Stimulated activated CD4-positive, alpha-beta T cell treated with anti-CD3 and anti-CD28 coated beads, Interleukin-1b, Interleukin-23, amount 100 ng/mL, for 48 hours (primary cell): ENCODE measurements at regions not wholly inside any gene's neighbourhood (a gene's known extent, or its start where the extent isn't known, plus 50 kb on each side); places are given as distances from the start of the nearest gene placed in this dataset.

ENCODE experiments used
- DNase-seq: peaks from one replicate; pipeline ENCODE4 v3.0.0-alpha.2; 2020

GRCh38 chr14:61128382-61129167 is 147.5 kb downstream of the SLC38A6 start:
- DNase-seq = no peak

DNA sequence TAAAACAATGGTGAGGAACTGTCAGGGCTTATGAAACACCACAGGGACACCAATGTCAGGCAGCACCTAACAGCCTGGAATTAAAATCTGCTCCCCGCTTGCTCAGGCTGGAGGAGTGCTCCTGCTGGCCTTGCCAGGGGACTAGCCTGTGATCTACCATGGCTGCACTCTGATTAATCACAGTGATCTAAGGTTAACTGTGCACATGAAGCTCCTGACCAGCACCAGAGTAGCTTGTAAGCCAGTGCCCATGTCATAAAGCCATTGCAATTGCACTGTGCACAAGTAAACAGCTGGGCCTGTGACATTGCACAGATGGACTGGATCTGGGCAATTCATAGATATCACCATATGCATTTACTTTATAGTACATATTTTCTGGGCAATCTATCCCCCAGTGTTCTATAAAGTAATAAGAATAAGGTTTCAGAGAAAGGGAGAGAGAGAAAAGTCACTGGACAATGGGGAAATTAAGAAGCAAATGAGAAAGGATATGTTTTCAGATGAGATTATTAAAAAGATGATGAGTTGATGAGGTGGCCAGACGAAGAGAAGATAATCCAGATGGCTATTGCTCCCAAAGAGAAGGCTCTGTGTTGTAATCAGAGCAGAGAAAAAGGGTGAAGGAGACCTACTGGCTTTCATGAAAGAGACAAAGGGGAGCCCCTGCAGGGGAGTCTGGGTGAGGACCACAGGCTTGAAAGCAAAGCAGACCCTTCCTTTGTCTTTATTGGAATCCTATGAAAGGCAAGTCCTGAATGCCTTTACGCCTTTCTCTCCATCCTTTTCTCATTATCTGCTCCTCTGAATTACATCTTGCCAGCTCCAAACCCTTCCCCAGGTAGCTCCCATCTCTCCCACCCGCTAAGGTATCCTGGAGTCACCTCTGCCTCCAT is 145.8 kb downstream of the SLC38A6 start:
- DNase-seq = no peak

DNA sequence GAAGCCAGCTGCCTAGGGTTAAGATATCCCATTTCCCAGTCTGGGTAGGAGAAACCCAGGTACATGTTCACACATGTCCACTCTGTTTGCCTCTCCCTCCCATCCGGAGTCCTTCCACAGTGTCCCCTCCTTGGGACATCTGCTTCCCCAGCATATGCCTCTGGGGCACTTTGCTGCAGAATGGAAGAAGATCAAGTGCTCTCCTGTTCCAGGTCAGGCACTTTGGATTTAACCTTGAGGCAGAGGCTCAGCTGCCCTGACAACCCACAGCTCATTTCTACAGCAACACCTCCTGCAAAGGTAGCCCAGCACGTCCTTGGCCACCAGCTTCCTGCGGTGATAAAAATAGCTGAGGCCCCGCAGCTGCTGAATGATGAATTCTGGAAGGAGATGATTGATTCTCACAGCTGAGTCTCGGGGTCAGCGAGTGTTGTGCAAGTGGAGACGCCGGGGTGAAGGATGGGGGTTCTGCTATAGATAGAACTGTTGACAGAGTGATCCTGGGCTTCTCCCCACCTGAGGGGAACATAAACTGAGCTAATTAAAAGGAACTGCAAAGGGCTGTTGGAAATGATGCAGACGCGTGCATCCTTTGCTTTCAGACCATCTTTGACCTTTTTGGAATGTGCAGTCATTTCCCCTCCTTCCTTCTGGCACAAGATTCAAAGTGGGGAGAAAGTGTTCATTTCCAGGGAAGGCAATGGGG is 145.0 kb downstream of the SLC38A6 start:
- DNase-seq = no peak

- DNase-seq = no peak
These were observed 144.2 kb downstream of the SLC38A6 start for GRCh38 chr14:61125041-61125866.

DNA sequence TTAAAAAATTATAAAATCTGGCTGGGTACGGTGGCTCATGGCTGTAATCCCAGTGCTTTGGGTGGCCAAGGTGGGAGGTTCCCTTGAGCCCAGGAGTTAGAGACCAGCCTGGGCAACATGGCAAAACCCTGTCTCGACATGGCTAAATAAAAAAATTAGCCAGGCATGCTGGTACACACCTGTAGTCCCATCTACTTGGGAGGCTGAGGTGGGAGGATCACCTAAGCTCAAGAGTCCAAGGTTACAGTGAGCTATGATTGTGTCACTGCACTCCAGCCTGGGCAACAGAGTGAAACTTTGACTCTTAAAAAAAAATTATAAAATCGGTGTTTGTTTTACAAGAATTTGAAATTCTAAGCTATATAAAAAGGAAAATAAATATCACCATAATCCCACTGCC is 141.8 kb downstream of the SLC38A6 start:
- DNase-seq = no peak

DNA sequence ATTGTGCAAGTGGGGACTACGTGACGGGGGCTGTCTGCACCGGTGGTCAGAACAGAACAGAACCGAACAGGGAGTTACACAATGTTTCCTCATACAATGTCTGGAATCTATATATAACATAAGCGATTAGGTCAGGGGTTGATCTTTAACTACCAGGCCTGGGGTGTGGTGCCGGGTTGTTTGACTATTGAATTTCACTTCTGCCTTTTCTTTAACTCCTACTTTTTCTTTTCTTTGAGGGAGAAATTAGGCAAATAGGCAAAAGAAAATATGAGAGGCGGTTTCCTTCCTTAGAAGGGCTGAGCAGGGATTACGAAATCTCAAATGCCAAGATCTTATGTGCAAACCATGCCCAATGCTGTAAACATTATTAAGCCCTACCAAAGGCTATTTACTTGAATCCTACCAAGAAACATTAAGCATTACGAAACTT is 140.3 kb downstream of the SLC38A6 start:
- DNase-seq = no peak

GRCh38 chr14:61120576-61120975 is 139.5 kb downstream of the SLC38A6 start:
- no peak for DNase-seq

- DNase-seq = no peak
These were observed 138.0 kb downstream of the SLC38A6 start for GRCh38 chr14:61119006-61119405.

DNA sequence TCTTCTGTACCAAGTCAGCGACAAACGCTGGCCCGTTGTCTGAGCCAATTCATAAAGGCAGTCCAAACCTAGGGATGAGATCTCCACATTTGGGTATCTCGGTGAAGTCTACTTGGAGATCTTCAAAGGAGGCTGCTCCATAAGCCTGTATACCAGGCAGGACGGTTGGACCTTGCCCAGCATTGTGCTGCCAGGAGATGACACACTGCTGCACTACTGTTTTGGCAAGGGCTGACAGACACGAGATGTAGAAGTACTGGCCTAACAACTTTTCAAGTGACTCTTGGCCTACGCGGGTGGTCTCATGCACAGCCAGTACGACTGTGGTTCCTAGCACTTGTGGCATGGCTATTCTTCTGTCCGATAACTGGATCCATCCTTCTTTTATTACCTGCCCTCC is 135.3 kb downstream of the SLC38A6 start:
- no peak for DNase-seq

- no peak for DNase-seq
These were observed 132.6 kb downstream of the SLC38A6 start for GRCh38 chr14:61113561-61114225.

DNA sequence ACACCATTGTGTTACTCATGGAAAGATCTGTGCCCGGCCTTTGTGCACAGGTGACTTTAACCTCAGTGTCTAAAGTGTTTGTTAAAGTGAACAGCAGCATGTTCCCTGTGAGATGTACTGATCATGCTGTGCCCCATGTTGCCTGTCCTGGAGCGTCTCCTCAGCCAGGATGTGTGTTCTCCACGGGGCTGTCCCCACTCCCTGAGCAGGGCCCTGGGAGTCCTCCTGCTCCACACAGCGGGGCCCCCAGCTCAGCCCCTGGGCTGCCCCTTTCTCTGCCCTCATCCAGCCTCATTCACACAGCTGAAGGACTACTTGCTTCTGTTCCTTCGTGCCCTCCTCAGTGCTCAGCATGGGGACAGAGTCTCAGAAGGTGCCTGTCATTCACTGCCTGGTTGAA is 131.5 kb downstream of the SLC38A6 start:
- DNase-seq = no peak

- DNase-seq = no peak
These were observed 130.7 kb downstream of the SLC38A6 start for GRCh38 chr14:61111731-61112130.

DNA sequence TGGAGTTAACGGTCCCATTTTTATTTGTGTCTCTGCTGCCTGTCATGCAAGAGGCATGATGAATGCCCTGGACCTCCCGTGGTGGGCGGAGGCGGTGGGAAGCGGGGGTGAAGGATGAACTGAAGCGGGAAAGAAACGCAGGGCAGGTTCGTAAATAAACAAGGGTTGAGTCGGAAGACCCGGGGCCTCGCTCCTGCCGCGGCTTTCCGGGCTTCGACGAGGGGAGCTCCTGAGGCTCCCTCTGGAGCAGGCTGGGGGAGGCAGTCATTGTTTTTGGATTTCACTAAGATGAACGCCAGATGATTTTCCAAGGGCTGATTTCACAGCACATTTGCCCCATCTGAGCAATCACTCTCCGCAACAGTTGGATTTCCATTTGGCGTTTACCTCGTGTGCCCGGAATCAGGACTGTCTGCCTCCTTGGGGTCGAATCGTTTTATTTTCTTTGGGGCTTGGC is 130.2 kb downstream of the SLC38A6 start:
- no peak for DNase-seq

DNA sequence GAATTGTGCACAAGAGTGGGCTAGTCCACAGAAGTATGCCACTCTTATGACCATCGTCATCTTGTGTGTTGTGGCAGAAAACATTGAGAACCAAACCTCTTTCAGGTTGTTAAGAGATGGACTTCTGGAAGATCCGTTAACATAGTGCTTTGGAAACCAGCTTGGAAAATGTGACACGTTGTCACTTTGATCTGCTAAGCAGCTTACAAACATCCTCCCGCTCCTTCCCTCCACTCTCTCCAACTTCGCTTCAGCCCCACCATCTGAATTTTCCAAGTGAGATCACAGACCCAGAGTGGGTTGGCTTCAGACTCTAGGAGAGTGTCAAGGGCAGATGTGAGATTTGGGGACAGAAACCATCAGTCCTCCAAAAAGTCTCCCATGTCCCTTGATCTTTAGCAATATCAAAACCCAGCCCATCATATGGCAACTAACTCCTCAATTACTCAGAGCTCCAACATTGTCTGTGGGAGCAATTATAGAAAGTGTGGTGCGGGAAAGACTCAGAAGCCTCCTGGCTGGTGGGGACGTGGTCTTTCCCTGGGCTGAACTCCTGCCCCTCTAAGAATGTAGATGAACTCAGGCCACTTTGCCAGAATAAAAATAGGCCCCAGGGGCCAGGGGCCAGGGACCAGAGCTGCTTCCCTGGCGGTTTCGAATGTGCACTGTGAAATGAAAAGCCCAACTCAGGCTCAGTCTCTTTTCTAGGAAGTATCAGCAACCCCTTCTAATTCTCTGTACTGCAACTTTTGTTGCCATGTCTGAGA is 129.5 kb downstream of the SLC38A6 start:
- no peak for DNase-seq

DNA sequence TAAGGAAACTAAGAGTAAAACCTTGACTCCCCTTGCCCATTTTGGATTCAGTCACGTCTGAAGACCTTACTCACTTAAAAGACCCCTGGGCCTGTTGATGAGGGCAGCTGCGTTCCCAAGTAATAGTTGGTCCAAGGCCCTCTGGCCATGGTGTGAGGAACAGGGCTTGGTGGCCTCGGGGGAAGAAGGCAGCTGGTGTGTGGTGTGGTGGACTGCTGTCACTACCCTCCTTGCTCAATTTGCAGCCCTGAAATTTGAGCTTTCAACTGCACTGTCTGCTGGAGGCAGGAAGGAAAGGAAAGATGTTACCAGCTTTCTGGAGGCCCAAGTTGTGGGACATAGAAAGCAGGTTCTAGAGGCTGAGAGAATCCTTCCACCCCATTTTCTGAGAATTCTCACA is 128.2 kb downstream of the SLC38A6 start:
- no peak for DNase-seq

- DNase-seq = no peak
These were observed 127.6 kb downstream of the SLC38A6 start for GRCh38 chr14:61108496-61109141.

DNA sequence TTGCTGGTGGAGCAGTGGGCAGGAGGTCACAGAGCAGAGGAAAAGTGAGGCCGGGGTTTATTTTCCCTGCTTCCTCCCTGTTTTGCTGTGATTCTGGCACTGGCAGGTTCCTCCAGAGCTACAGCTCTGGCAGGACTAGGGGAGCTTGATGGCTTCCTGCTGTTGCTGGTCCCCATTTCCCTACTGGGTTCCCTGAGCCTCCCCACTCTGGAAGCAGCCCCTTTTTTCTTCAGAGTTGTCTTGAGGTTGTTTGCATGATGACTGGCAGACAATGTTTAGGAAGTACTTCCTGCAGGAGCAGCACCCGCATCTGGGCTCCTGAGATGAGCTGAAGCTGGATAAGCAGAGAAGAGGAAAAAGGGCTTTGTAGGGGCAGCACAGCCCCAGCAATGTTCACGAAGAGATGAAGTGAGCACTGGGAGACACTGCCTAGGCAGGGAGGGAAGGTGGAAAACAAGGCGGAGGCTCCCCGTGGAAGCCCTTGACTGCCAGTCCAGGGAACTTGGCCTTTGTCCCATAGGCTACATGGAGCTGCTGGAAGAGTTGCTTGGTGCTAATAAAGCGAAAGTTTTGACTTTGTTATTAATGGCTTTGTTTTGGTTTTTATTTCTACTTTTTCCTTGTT is 126.9 kb downstream of the SLC38A6 start:
- no peak for DNase-seq

DNA sequence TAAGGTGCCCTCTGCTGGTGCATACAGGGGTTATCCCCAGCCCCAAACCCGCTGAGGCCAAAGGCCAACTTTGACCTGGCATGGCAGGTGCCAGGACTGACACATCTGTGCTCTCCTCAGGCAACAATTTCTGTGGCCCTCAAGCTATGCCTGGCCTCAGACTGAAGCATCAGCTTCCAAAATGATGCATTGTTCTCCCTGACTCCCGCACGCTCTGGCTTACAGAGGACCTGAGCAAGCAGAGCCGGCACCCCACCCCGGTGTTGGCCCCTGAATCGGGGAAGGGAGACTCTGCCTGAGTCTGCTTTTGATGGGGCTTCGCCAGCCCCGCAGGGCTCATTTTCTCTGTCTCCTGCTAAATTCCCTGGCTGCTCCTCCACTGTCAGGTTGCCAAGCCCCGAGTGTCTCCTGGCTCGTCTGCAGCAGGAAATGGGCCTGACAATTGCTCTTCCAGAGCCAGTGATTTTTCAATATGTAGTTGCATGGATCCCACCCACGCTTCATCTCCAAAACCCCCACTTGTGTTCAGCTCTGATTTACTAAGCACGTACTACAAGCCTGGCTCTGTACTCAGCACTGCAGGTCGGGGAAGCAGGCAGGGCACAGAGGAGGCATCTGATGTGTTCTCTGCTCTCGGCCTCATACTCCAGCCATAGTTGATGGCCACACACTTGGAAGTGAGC is 126.1 kb downstream of the SLC38A6 start:
- no peak for DNase-seq

- DNase-seq = no peak
These were observed 125.4 kb downstream of the SLC38A6 start for GRCh38 chr14:61106271-61106958.
